ENCODE measurements at regions not wholly inside any gene's neighbourhood (a gene's known extent, or its start where the extent isn't known, plus 50 kb on each side); places are given as distances from the start of the nearest gene placed in this dataset.

GRCh38 chr7:95686109-95686508, 86.2 kb upstream of the DYNC1I1 start:
- Histone ChIP-seq H3K27ac (ENCODE audit: low read depth, low read length) (no peak overlapping the region), H2AFZ (ENCODE audit: low read depth, low read length) (no peak overlapping the region), H3K4me2 (ENCODE audit: low read length) (no peak overlapping the region), H4K20me1 (ENCODE audit: insufficient read depth, low read length) (no peaks in the 10 kb centered on the region), H3K9ac (ENCODE audit: low read length) (no peak overlapping the region), H3K4me3 (ENCODE audit: insufficient read depth, low read depth, low read length) (no peak overlapping the region), H3K9me3 (ENCODE audit: insufficient read depth, low read depth, low read length) (no peaks in the 10 kb centered on the region), H3K27me3 (ENCODE audit: insufficient read depth, low read length) (no peaks in the 10 kb centered on the region), H3K79me2 (ENCODE audit: insufficient read depth, low read length) (no peaks in the 10 kb centered on the region), H3K36me3 (ENCODE audit: insufficient read depth, low read length) (no peaks in the 10 kb centered on the region), H3K4me1 (ENCODE audit: insufficient read depth, low read length) (no peaks in the 10 kb centered on the region)
- no peaks in the 10 kb centered on the region for H3K9me3 Mint-ChIP-seq (ENCODE audit: unreplicated experiment)
- TF ChIP-seq, protein P1, sequence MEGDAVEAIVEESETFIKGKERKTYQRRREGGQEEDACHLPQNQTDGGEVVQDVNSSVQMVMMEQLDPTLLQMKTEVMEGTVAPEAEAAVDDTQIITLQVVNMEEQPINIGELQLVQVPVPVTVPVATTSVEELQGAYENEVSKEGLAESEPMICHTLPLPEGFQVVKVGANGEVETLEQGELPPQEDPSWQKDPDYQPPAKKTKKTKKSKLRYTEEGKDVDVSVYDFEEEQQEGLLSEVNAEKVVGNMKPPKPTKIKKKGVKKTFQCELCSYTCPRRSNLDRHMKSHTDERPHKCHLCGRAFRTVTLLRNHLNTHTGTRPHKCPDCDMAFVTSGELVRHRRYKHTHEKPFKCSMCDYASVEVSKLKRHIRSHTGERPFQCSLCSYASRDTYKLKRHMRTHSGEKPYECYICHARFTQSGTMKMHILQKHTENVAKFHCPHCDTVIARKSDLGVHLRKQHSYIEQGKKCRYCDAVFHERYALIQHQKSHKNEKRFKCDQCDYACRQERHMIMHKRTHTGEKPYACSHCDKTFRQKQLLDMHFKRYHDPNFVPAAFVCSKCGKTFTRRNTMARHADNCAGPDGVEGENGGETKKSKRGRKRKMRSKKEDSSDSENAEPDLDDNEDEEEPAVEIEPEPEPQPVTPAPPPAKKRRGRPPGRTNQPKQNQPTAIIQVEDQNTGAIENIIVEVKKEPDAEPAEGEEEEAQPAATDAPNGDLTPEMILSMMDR (IDR thresholded peaks at IDR 0.05; ENCODE audit: insufficient read depth, low read depth, low read length): peak; percentile 60
- no peak for TF ChIP-seq EZH2 (IDR thresholded peaks at IDR 0.05; ENCODE audit: insufficient read depth, low read length)
- DNase-seq (ENCODE audit: low read depth) (peak; percentile 23), FAIRE-seq (no peak)
- no peaks in the 10 kb centered on the region for H3K27me3 Mint-ChIP-seq (ENCODE audit: low read depth, unreplicated experiment)
- peaks cover 8% of the 10 kb centered on the region for H3K4me1 Mint-ChIP-seq (ENCODE audit: low read depth, unreplicated experiment)
- H3K4me3 Mint-ChIP-seq (ENCODE audit: unreplicated experiment): no peak overlapping the region
- no peaks in the 10 kb centered on the region for H3K36me3 Mint-ChIP-seq (ENCODE audit: low read depth, unreplicated experiment)
- no peak overlapping the region for H3K27ac Mint-ChIP-seq (ENCODE audit: unreplicated experiment)

DNA sequence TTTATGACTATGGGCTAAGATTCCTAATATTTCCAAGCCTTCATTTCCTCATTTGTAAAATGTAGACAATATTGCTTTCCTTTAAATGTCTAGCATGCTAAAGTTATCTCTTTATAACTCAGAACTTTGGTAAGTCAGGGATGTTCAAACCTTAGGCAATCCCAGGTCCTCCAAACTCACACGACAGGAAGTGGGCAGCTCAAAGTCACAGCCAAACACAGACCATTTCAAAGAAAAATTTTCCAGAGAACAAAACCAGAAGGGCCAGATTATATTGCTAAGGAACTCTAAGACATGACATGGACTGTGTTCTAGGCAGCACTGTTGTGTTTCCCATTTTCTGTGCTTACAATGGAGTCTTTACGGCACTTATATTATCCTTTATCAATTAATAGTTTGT, 87.8 kb upstream of the DYNC1I1 start:
- Mint-ChIP-seq H3K9me3 (ENCODE audit: unreplicated experiment) (no peaks in the 10 kb centered on the region), H3K4me3 (ENCODE audit: unreplicated experiment) (no peak overlapping the region), H3K36me3 (ENCODE audit: low read depth, unreplicated experiment) (no peaks in the 10 kb centered on the region), H3K4me1 (ENCODE audit: low read depth, unreplicated experiment) (peaks cover 8% of the 10 kb centered on the region), H3K27ac (ENCODE audit: unreplicated experiment) (no peak overlapping the region), H3K27me3 (ENCODE audit: low read depth, unreplicated experiment) (no peaks in the 10 kb centered on the region)
- no peaks in the 10 kb centered on the region for H4K20me1 ChIP-seq (ENCODE audit: insufficient read depth, low read length)
- FAIRE-seq (no peak), DNase-seq (ENCODE audit: low read depth) (no peak)
- TF ChIP-seq, protein P1 (IDR thresholded peaks at IDR 0.05; ENCODE audit: insufficient read depth, low read depth, low read length): no peak
- TF ChIP-seq EZH2 (IDR thresholded peaks at IDR 0.05; ENCODE audit: insufficient read depth, low read length): no peak
- no peak overlapping the region for H3K4me2 ChIP-seq (ENCODE audit: low read length)
- no peak overlapping the region for H3K27ac ChIP-seq (ENCODE audit: low read depth, low read length)
- H3K79me2 ChIP-seq (ENCODE audit: insufficient read depth, low read length): no peaks in the 10 kb centered on the region
- H3K4me3 ChIP-seq (ENCODE audit: insufficient read depth, low read depth, low read length): no peak overlapping the region
- no peaks in the 10 kb centered on the region for H3K4me1 ChIP-seq (ENCODE audit: insufficient read depth, low read length)
- H3K9me3 ChIP-seq (ENCODE audit: insufficient read depth, low read depth, low read length): no peaks in the 10 kb centered on the region
- H3K9ac ChIP-seq (ENCODE audit: low read length): no peak overlapping the region
- no peak overlapping the region for H2AFZ ChIP-seq (ENCODE audit: low read depth, low read length)
- no peaks in the 10 kb centered on the region for H3K36me3 ChIP-seq (ENCODE audit: insufficient read depth, low read length)
- H3K27me3 ChIP-seq (ENCODE audit: insufficient read depth, low read length): no peaks in the 10 kb centered on the region

- H4K20me1 ChIP-seq (ENCODE audit: insufficient read depth, low read length): no peaks in the 10 kb centered on the region
- Mint-ChIP-seq H3K36me3 (ENCODE audit: low read depth, unreplicated experiment) (no peaks in the 10 kb centered on the region), H3K9me3 (ENCODE audit: unreplicated experiment) (no peaks in the 10 kb centered on the region), H3K27me3 (ENCODE audit: low read depth, unreplicated experiment) (peaks cover 2% of the 10 kb centered on the region), H3K27ac (ENCODE audit: unreplicated experiment) (no peak overlapping the region), H3K4me1 (ENCODE audit: low read depth, unreplicated experiment) (peaks cover 7% of the 10 kb centered on the region), H3K4me3 (ENCODE audit: unreplicated experiment) (no peak overlapping the region)
- H3K27me3 ChIP-seq (ENCODE audit: insufficient read depth, low read length): no peaks in the 10 kb centered on the region
- no peaks in the 10 kb centered on the region for H3K9me3 ChIP-seq (ENCODE audit: insufficient read depth, low read depth, low read length)
- H3K4me2 ChIP-seq (ENCODE audit: low read length): no peak overlapping the region
- no peaks in the 10 kb centered on the region for H3K36me3 ChIP-seq (ENCODE audit: insufficient read depth, low read length)
- TF ChIP-seq, protein P1 (IDR thresholded peaks at IDR 0.05; ENCODE audit: insufficient read depth, low read depth, low read length): peak; percentile 27
- TF ChIP-seq EZH2 (IDR thresholded peaks at IDR 0.05; ENCODE audit: insufficient read depth, low read length): no peak
- no peak overlapping the region for H2AFZ ChIP-seq (ENCODE audit: low read depth, low read length)
- no peaks in the 10 kb centered on the region for H3K79me2 ChIP-seq (ENCODE audit: insufficient read depth, low read length)
- no peak overlapping the region for H3K27ac ChIP-seq (ENCODE audit: low read depth, low read length)
- FAIRE-seq: no peak
- H3K4me3 ChIP-seq (ENCODE audit: insufficient read depth, low read depth, low read length): no peak overlapping the region
- no peak overlapping the region for H3K9ac ChIP-seq (ENCODE audit: low read length)
- DNase-seq (ENCODE audit: low read depth): no peak
- no peaks in the 10 kb centered on the region for H3K4me1 ChIP-seq (ENCODE audit: insufficient read depth, low read length)
These were observed 87.7 kb upstream of the PDK4 start for GRCh38 chr7:95684037-95684436.
